ENCODE measurements at regions not wholly inside any gene's neighbourhood (a gene's known extent, or its start where the extent isn't known, plus 50 kb on each side); places are given as distances from the start of the nearest gene placed in this dataset.

- no peak overlapping the region for H3K27ac ChIP-seq (ENCODE audit: low read depth, low read length)
- no peaks in the 10 kb centered on the region for H3K79me1 ChIP-seq (ENCODE audit: low read depth, low read length)
- TF ChIP-seq TAF1 (IDR thresholded peaks at IDR 0.05; ENCODE audit: low read depth, low read length) (no peak), E2F6 (IDR thresholded peaks at IDR 0.05) (peak; percentile 78; the same call in 1 of the 2 replicates), CBX8 (IDR thresholded peaks at IDR 0.05; ENCODE audit: borderline replicate concordance, low read depth, low read length) (no peak), MAX (IDR thresholded peaks at IDR 0.05) (peak; percentile 70; the same call in 1 of the 2 replicates)
- FAIRE-seq (no peak), DNase-seq (ENCODE audit: low read depth in 1 of 2, low spot score in 2 of 2) (no peak)
- H2BK120ac ChIP-seq (replicated peaks; ENCODE audit: low read depth, low read length), result no peak overlapping the region
- 82% methylated on average over 17 of the region's 17 CpGs; no CpG with 5 or more reads in 1 of the 2 experiments for WGBS, 2 experiments (ENCODE audit: extremely low coverage in 1 of 2, insufficient coverage in 1 of 2, insufficient read length in 1 of 2, insufficient replicate concordance in 2 of 2, low coverage in 1 of 2, low lambda C conversion rate in 2 of 2, missing lambda C conversion rate in 1 of 2)
- H3K23me2 ChIP-seq (ENCODE audit: low read depth, low read length), result no peaks in the 10 kb centered on the region
- peak overlapping the region; percentile 99 for H2BK12ac ChIP-seq (ENCODE audit: low read depth, low read length)
- POLR2A ChIA-PET (ENCODE audit: partially characterized antibody), result interaction anchor here (1.0 kb wide), 1 partner anchor 9 kb away, joined by 4 read pairs; no protein-coding TSS in a partner anchor
- no peak overlapping the region; the same call in 1 of the 2 replicates for H4K8ac ChIP-seq (ENCODE audit: extremely low read depth, insufficient read depth, low read length)
- peak overlapping the region; percentile 78 for H2BK20ac ChIP-seq (ENCODE audit: low read length)
- H4K20me1 ChIP-seq (replicated peaks in 1 of 2; ENCODE audit: control insufficient read depth in 1 of 2, insufficient read depth in 2 of 2, low read length in 2 of 2), result no peaks in the 10 kb centered on the region
- H3K14ac ChIP-seq (ENCODE audit: insufficient read length), result no peak overlapping the region
- H3K56ac ChIP-seq (replicated peaks; ENCODE audit: insufficient read length, low read depth, low read length), result no peak overlapping the region
- peak overlapping the region; percentile 67 for H4K91ac ChIP-seq (replicated peaks; ENCODE audit: insufficient read length, low read length)
- no peaks in the 10 kb centered on the region for H3K36me3 ChIP-seq (ENCODE audit: control insufficient read depth in 2 of 4, insufficient read depth in 4 of 4, low read length in 3 of 4)
- H3K4me3 ChIP-seq (ENCODE audit: extremely low read depth in 1 of 4, insufficient read depth in 2 of 4, low read depth in 3 of 4, low read length in 4 of 4), result no peak overlapping the region
- CTCF ChIA-PET (ENCODE audit: partially characterized antibody), result interaction anchor here (1.0 to 2.1 kb wide), 6 partner anchors 9 to 133 kb away, joined by 3 to 9 read pairs (median 3); no protein-coding TSS in a partner anchor
- H2BK15ac ChIP-seq (ENCODE audit: low read length), result peak overlapping the region; percentile 97; the same call in 1 of the 2 replicates
- H3K4me2 ChIP-seq (ENCODE audit: insufficient read depth in 1 of 2, low read depth in 2 of 2, low read length in 2 of 2), result peak overlapping the region in 1 of 2 experiments; percentile 23; a peak in 1 of 4 replicates
- H2AFZ ChIP-seq (ENCODE audit: low read length), result peak overlapping the region; percentile 73
- no peak overlapping the region for H4K5ac ChIP-seq (ENCODE audit: insufficient read length, low read depth, low read length)
- peaks cover 5 to 13% (median 9%) of the 10 kb centered on the region in 4 experiments for H3K4me1 ChIP-seq (replicated peaks in 1 of 4; ENCODE audit: control insufficient read depth in 3 of 4, insufficient read depth in 4 of 4, low read length in 3 of 4)
- H2BK5ac ChIP-seq (ENCODE audit: low read depth, low read length), result peak overlapping the region; percentile 82
- H3K9ac ChIP-seq (replicated peaks in 1 of 4; ENCODE audit: extremely low read depth in 1 of 4, low read depth in 3 of 4, low read length in 3 of 4), result no peak overlapping the region; a peak in 1 of 7 replicates
- no peaks in the 10 kb centered on the region; a peak in 2 of 7 replicates for H3K27me3 ChIP-seq (replicated peaks in 1 of 4; ENCODE audit: control insufficient read depth in 3 of 4, extremely low read depth in 1 of 4, insufficient read depth in 3 of 4, low read length in 3 of 4)
- no peaks in the 10 kb centered on the region for H3K79me2 ChIP-seq (ENCODE audit: control insufficient read depth in 1 of 2, insufficient read depth in 2 of 2, low read length in 2 of 2)
- H3K23ac ChIP-seq (ENCODE audit: insufficient read length), result no peak overlapping the region
- H2AK5ac ChIP-seq (ENCODE audit: low read depth, low read length), result no peak overlapping the region
- no peaks in the 10 kb centered on the region for H3K9me3 ChIP-seq (ENCODE audit: insufficient read depth in 2 of 2, low read depth in 1 of 2, low read length in 1 of 2)
- peak overlapping the region; percentile 51; the same call in 1 of the 2 replicates for H3K18ac ChIP-seq (ENCODE audit: extremely low read depth, low read length)
- no peak overlapping the region for H3K4ac ChIP-seq (replicated peaks; ENCODE audit: insufficient read length, low read depth, low read length)
These were observed 88.6 kb downstream of the RIPK4 start for GRCh38 chr21:41678016-41678923.

All from H1 (cell line).